Endothelial cell of umbilical vein (primary cell): ENCODE measurements at regions not wholly inside any gene's neighbourhood (a gene's known extent, or its start where the extent isn't known, plus 50 kb on each side); places are given as distances from the start of the nearest gene placed in this dataset.

Source experiments
- BruUV-seq: library from RNA; stranded (reverse); fragments of 400-500 nt; replicated peaks from 2 replicates; lab custom pipeline; 2021; lab: Mats Ljungman, UMichigan
- CTCF ChIA-PET: fragments of 300-600, 350-600 bp; sonication (Branson Sonifier 250); formaldehyde crosslinking; loops from one replicate; lab custom pipeline; 2021; ENCODE audit warnings: antibody characterized with exemption, inconsistent platforms; lab: Charles Lee
- POLR2A ChIA-PET: fragments of 300-600, 350-600 bp; sonication (Branson Sonifier 250); formaldehyde crosslinking; loops from one replicate; lab custom pipeline; 2021; ENCODE audit warnings: antibody characterized with exemption, inconsistent platforms; lab: Charles Lee
- DNase-seq: peaks from one replicate; pipeline ENCODE4 v3.0.0-alpha.2; 2011; ENCODE audit warnings: low read depth, low spot score
- FAIRE-seq: peaks from 2 replicates; lab custom pipeline; 2011; peaks lifted over from hg19 to GRCh38; lab: Jason Lieb, UNC
- H2AFZ ChIP-seq: 2 replicates; pipeline ENCODE4 v1.6.0; 2012; ENCODE audit warnings: low read depth, low read length, control low read depth, inconsistent platforms
- H3K27ac ChIP-seq: 2 replicates; pipeline ENCODE4 v1.5.1; 2011; ENCODE audit warnings: low read depth, mild to moderate bottlenecking, control low read depth, low read length, moderate library complexity; ENCODE audit not compliant: insufficient read depth
- H3K27me3 ChIP-seq, 2 experiments: 2 replicates each; pipeline versions ENCODE4 v1.6.0 to v1.6.1; 2011; ENCODE audit warnings: low read length in 2 of 2, mixed read lengths in 1 of 2; ENCODE audit not compliant: control insufficient read depth in 2 of 2, insufficient read depth in 2 of 2
- H3K36me3 ChIP-seq, 2 experiments: 2 replicates in 1 of 2; 3 replicates in 1 of 2; pipeline ENCODE4 v1.5.1; 2011; ENCODE audit warnings: low read length in 2 of 2, mild to moderate bottlenecking in 1 of 2, moderate library complexity in 1 of 2; ENCODE audit not compliant: control insufficient read depth in 2 of 2, insufficient read depth in 2 of 2; ENCODE audit errors: extremely low read depth in 1 of 2
- H3K4me1 ChIP-seq: 3 replicates; pipeline ENCODE4 v1.5.1; 2011; ENCODE audit warnings: mild to moderate bottlenecking, low read length; ENCODE audit not compliant: control insufficient read depth, insufficient read depth; ENCODE audit errors: extremely low read depth
- H3K4me2 ChIP-seq: 2 replicates; pipeline ENCODE4 v1.6.1; 2011; ENCODE audit warnings: low read length, control low read depth, mixed read lengths; ENCODE audit not compliant: insufficient read depth
- H3K4me3 ChIP-seq, 3 experiments: fragments of 200-600 bp in 1 of 3; sonication (generic), shearing (Covaris generic) in 1 of 3; replicated peaks in 1 of 3; 2 replicates each; pipeline ENCODE4 v1.5.1; 2011 to 2016; ENCODE audit warnings: control low read depth in 3 of 3, low read length in 3 of 3, mild to moderate bottlenecking in 2 of 3, inconsistent platforms in 1 of 3, low read depth in 1 of 3, moderate library complexity in 1 of 3; ENCODE audit not compliant: insufficient read depth in 1 of 3
- H3K79me2 ChIP-seq: 2 replicates; pipeline ENCODE4 v1.6.0; 2012; ENCODE audit warnings: low read length, inconsistent platforms; ENCODE audit not compliant: control insufficient read depth, insufficient read depth
- H3K9ac ChIP-seq: replicated peaks from 2 replicates; pipeline ENCODE3; 2011; ENCODE audit warnings: low read length, control low read depth; ENCODE audit not compliant: insufficient read depth; ENCODE audit errors: extremely low read depth
- H3K9me1 ChIP-seq: replicated peaks from 3 replicates; pipeline ENCODE4 v1.6.0; 2011; ENCODE audit warnings: mild to moderate bottlenecking, low read length; ENCODE audit not compliant: control insufficient read depth, insufficient read depth; ENCODE audit errors: extremely low read depth
- H3K9me3 ChIP-seq: replicated peaks from 2 replicates; pipeline ENCODE4 v1.5.1; 2012; ENCODE audit warnings: low read length, inconsistent platforms; ENCODE audit not compliant: control insufficient read depth, insufficient read depth
- H4K20me1 ChIP-seq: replicated peaks from 2 replicates; pipeline ENCODE3; 2011; ENCODE audit warnings: mild to moderate bottlenecking, low read length; ENCODE audit not compliant: control insufficient read depth, insufficient read depth; ENCODE audit errors: extremely low read depth
- CTCF ChIP-seq, 2 donors: IDR thresholded peaks; 1 replicate in 1 of 2; 2 replicates in 1 of 2; pipeline ENCODE4 v1.5.1; 2011; ENCODE audit warnings: low read length in 2 of 2, mild to moderate bottlenecking in 2 of 2, moderate library complexity in 2 of 2, control low read depth in 1 of 2, inconsistent platforms in 1 of 2, low read depth in 1 of 2; ENCODE audit not compliant: insufficient read depth in 1 of 2; ENCODE audit errors: extremely low read depth in 1 of 2
- EZH2 ChIP-seq: IDR thresholded peaks from 2 replicates; pipeline ENCODE4 v1.6.1; 2012; ENCODE audit warnings: borderline replicate concordance, low read depth, mild to moderate bottlenecking, moderate library complexity, low read length, inconsistent platforms; ENCODE audit not compliant: severe bottlenecking
- FOS ChIP-seq: IDR thresholded peaks from 2 replicates; pipeline ENCODE4 v1.6.1; 2011; ENCODE audit warnings: mild to moderate bottlenecking, low read length, moderate library complexity, borderline replicate concordance; ENCODE audit not compliant: insufficient read depth
- GATA2 ChIP-seq: IDR thresholded peaks from 2 replicates; pipeline ENCODE4 v1.7.0; 2011; ENCODE audit warnings: low read depth, mild to moderate bottlenecking, moderate library complexity, mixed read lengths, low read length; ENCODE audit not compliant: insufficient read length, insufficient read depth
- JUN ChIP-seq: IDR thresholded peaks from 2 replicates; pipeline ENCODE4 v1.6.1; 2011; ENCODE audit warnings: borderline replicate concordance, low read depth; ENCODE audit not compliant: insufficient read length, insufficient read depth
- MAX ChIP-seq: IDR thresholded peaks from 2 replicates; pipeline ENCODE4 v1.6.1; 2011; ENCODE audit not compliant: insufficient read depth, insufficient read length
- MYC ChIP-seq: IDR thresholded peaks from one replicate; pipeline ENCODE4 v1.6.1; 2011; ENCODE audit warnings: mild to moderate bottlenecking, low read depth, low read length
- POLR2A ChIP-seq: IDR thresholded peaks from 2 replicates; pipeline ENCODE4 v1.6.1; 2012; ENCODE audit warnings: low read depth, mild to moderate bottlenecking, control low read depth, low read length
- POLR2AphosphoS5 ChIP-seq: IDR thresholded peaks from 2 replicates; pipeline ENCODE4 v1.6.1; 2012; ENCODE audit warnings: low read depth, mild to moderate bottlenecking, control low read depth, low read length, moderate library complexity; ENCODE audit not compliant: insufficient read depth
- dilution Hi-C: fragments of 300-500 bp; cut with MboI; formaldehyde crosslinking; loops from one replicate; pipeline ENCODE4 v1.15.0; 2019; ENCODE audit warnings: low sequenced_read_pairs; ENCODE audit not compliant: extremely low pct_ligation_motif_present
- intact Hi-C: fragments of 100-400 bp; cut with micrococcal nuclease; formaldehyde crosslinking; loops from one replicate; pipeline ENCODE4 v1.10.0; 2022

GRCh38 chr3:110352841-110353604 lies 718.6 kb upstream of the NECTIN3 start:
- H3K9me3 ChIP-seq, result no peaks in the 10 kb centered on the region
- ChIA-PET CTCF (interaction anchor here (0.7 kb wide), 1 partner anchor 18 kb away, joined by 3 read pairs; no protein-coding TSS in a partner anchor), POLR2A (no interaction called here)
- H3K36me3 ChIP-seq, result no peaks in the 10 kb centered on the region
- no peak overlapping the region for H3K27ac ChIP-seq
- dilution Hi-C loops (no loop called here), intact Hi-C loops (no loop called here)
- no peak overlapping the region for H3K4me2 ChIP-seq
- BruUV-seq, result no TSS peak
- H3K79me2 ChIP-seq, result no peaks in the 10 kb centered on the region
- H3K9ac ChIP-seq, result no peak overlapping the region
- no peak for TF ChIP-seq GATA2
- TF ChIP-seq POLR2AphosphoS5, result no peak
- no peak for TF ChIP-seq CTCF (IDR thresholded peaks at IDR 0.05; ENCODE audit: extremely low read depth in 1 of 2, insufficient read depth in 1 of 2, low read depth in 1 of 2, low read length in 2 of 2)
- no peak for TF ChIP-seq POLR2A
- TF ChIP-seq JUN, result no peak
- TF ChIP-seq MAX, result no peak
- no peak for TF ChIP-seq MYC
- no peak for TF ChIP-seq EZH2
- TF ChIP-seq FOS, result no peak
- H3K4me1 ChIP-seq, result no peaks in the 10 kb centered on the region
- H4K20me1 ChIP-seq, result no peaks in the 10 kb centered on the region
- no peak overlapping the region for H3K4me3 ChIP-seq
- no peak overlapping the region for H2AFZ ChIP-seq
- no peaks in the 10 kb centered on the region for H3K9me1 ChIP-seq
- H3K27me3 ChIP-seq, result no peaks in the 10 kb centered on the region
- DNase-seq (no peak), FAIRE-seq (no peak)
